Peyer's patch (tissue), 4 donors: ENCODE measurements at regions not wholly inside any gene's neighbourhood (a gene's known extent, or its start where the extent isn't known, plus 50 kb on each side); places are given as distances from the start of the nearest gene placed in this dataset.

ENCODE experiments used
- DNase-seq, 3 donors: peaks; one replicate each; pipeline ENCODE4 v3.0.0-alpha.2; 2017 to 2019
- H3K27ac ChIP-seq, 4 donors: fragments of 200-600 bp; sonication (generic); one replicate each; pipeline ENCODE4 v1.5.1; 2016 to 2019
- H3K27me3 ChIP-seq, 2 donors: fragments of 200-600 bp; sonication (generic); one replicate each; pipeline ENCODE4 v1.5.1; 2019
- H3K36me3 ChIP-seq, 3 donors: fragments of 200-600 bp; sonication (generic); one replicate each; pipeline ENCODE4 v1.5.1; 2016 to 2019
- H3K4me1 ChIP-seq, 4 donors: fragments of 200-600 bp; sonication (generic); one replicate each; pipeline ENCODE4 v1.5.1; 2016 to 2019
- H3K4me3 ChIP-seq, 4 donors: fragments of 200-600 bp; sonication (generic); 1 replicate in 3 of 4; 2 replicates in 1 of 4; pipeline ENCODE4 v1.5.1; 2016 to 2019; ENCODE audit warnings: mild to moderate bottlenecking in 1 of 4
- H3K9me3 ChIP-seq, 4 donors: fragments of 200-600 bp; sonication (generic); one replicate each; pipeline ENCODE4 v1.5.1; 2016 to 2019; ENCODE audit warnings: mild to moderate bottlenecking in 1 of 4
- CTCF ChIP-seq, 6 experiments: fragments of 450-650 bp in 4 of 6; fragments of 200-600 bp in 2 of 6; sonication (generic) in 1 of 6; IDR thresholded peaks; one replicate each; pipeline ENCODE4 v1.5.1; 2017 to 2019; ENCODE audit warnings: antibody characterized with exemption in 6 of 6, mild to moderate bottlenecking in 3 of 6, moderate library complexity in 1 of 6
- POLR2A ChIP-seq, 2 donors: fragments of 450-650 bp; IDR thresholded peaks; one replicate each; pipeline ENCODE4 v1.5.1; 2017; ENCODE audit warnings: antibody characterized with exemption in 2 of 2, mild to moderate bottlenecking in 2 of 2, moderate library complexity in 2 of 2

GRCh38 chr12:25833657-25834056, 124.8 kb upstream of the RASSF8 start:
- no peak for DNase-seq
- TF ChIP-seq CTCF (IDR thresholded peaks at IDR 0.05) (no peak), POLR2A (IDR thresholded peaks at IDR 0.05) (no peak)
- Histone ChIP-seq H3K9me3 (no peaks in the 10 kb centered on the region), H3K4me1 (no peaks in the 10 kb centered on the region), H3K27ac (no peak overlapping the region), H3K27me3 (no peaks in the 10 kb centered on the region), H3K4me3 (no peak overlapping the region), H3K36me3 (no peaks in the 10 kb centered on the region)

GRCh38 chr12:25835385-25835784, 123.1 kb upstream of the RASSF8 start:
- H3K36me3 ChIP-seq = no peaks in the 10 kb centered on the region
- no peaks in the 10 kb centered on the region for H3K4me1 ChIP-seq
- TF ChIP-seq POLR2A (IDR thresholded peaks at IDR 0.05) (no peak), CTCF (IDR thresholded peaks at IDR 0.05) (no peak)
- DNase-seq = no peak
- no peak overlapping the region for H3K27ac ChIP-seq
- no peak overlapping the region for H3K4me3 ChIP-seq
- no peaks in the 10 kb centered on the region for H3K9me3 ChIP-seq
- H3K27me3 ChIP-seq = no peaks in the 10 kb centered on the region

- H3K4me3 ChIP-seq = no peak overlapping the region
- no peak overlapping the region for H3K27ac ChIP-seq
- H3K27me3 ChIP-seq = no peaks in the 10 kb centered on the region
- H3K36me3 ChIP-seq = no peaks in the 10 kb centered on the region
- no peak for TF ChIP-seq CTCF (IDR thresholded peaks at IDR 0.05)
- TF ChIP-seq POLR2A (IDR thresholded peaks at IDR 0.05) = no peak
- no peaks in the 10 kb centered on the region for H3K4me1 ChIP-seq
- no peak for DNase-seq
- no peaks in the 10 kb centered on the region for H3K9me3 ChIP-seq
Observed at GRCh38 chr12:25838007-25838406, 120.5 kb upstream of the RASSF8 start.

GRCh38 chr12:25839470-25839869, 119.0 kb upstream of the RASSF8 start:
- Histone ChIP-seq H3K4me3 (no peak overlapping the region), H3K4me1 (no peaks in the 10 kb centered on the region), H3K27me3 (no peaks in the 10 kb centered on the region), H3K9me3 (no peaks in the 10 kb centered on the region), H3K27ac (no peak overlapping the region), H3K36me3 (no peaks in the 10 kb centered on the region)
- DNase-seq = no peak
- TF ChIP-seq CTCF (IDR thresholded peaks at IDR 0.05) = no peak
- TF ChIP-seq POLR2A (IDR thresholded peaks at IDR 0.05) = no peak

- TF ChIP-seq POLR2A (IDR thresholded peaks at IDR 0.05) (no peak), CTCF (IDR thresholded peaks at IDR 0.05) (no peak)
- no peaks in the 10 kb centered on the region for H3K4me1 ChIP-seq
- H3K4me3 ChIP-seq = no peak overlapping the region
- no peaks in the 10 kb centered on the region for H3K27me3 ChIP-seq
- H3K27ac ChIP-seq = no peak overlapping the region
- no peaks in the 10 kb centered on the region for H3K9me3 ChIP-seq
- no peak for DNase-seq
- H3K36me3 ChIP-seq = no peaks in the 10 kb centered on the region
Observed at GRCh38 chr12:25840678-25841465, 117.6 kb upstream of the RASSF8 start.
